Stomach (tissue), 4 donors: ENCODE measurements at regions not wholly inside any gene's neighbourhood (a gene's known extent, or its start where the extent isn't known, plus 50 kb on each side); places are given as distances from the start of the nearest gene placed in this dataset.
"Not testable (repeated sequence)": the region's sequence is repeated elsewhere in the genome, so short reads cannot be mapped to it uniquely, and the experiment has no call there.

Source experiments
- EP300 ChIP-seq: sonication (generic); formaldehyde crosslinking; IDR thresholded peaks from one replicate; pipeline ENCODE4 v1.6.1; 2017; ENCODE audit warnings: antibody characterized with exemption
- POLR2A ChIP-seq, 4 donors: fragments of 450-650 bp; IDR thresholded peaks; one replicate each; pipeline ENCODE4 v1.6.1; 2016; ENCODE audit warnings: antibody characterized with exemption in 4 of 4, control low read depth in 2 of 4, mild to moderate bottlenecking in 1 of 4, moderate library complexity in 1 of 4
- TF ChIP-seq, protein P1 (sequence below), 7 experiments: fragments of 450-650 bp in 4 of 7; fragments of 200-600 bp in 3 of 7; sonication (generic) in 3 of 7; IDR thresholded peaks; one replicate each; pipeline ENCODE4 v1.5.1; 2016 to 2019; ENCODE audit warnings: antibody characterized with exemption in 7 of 7, control low read depth in 2 of 7, mild to moderate bottlenecking in 1 of 7

DNA sequence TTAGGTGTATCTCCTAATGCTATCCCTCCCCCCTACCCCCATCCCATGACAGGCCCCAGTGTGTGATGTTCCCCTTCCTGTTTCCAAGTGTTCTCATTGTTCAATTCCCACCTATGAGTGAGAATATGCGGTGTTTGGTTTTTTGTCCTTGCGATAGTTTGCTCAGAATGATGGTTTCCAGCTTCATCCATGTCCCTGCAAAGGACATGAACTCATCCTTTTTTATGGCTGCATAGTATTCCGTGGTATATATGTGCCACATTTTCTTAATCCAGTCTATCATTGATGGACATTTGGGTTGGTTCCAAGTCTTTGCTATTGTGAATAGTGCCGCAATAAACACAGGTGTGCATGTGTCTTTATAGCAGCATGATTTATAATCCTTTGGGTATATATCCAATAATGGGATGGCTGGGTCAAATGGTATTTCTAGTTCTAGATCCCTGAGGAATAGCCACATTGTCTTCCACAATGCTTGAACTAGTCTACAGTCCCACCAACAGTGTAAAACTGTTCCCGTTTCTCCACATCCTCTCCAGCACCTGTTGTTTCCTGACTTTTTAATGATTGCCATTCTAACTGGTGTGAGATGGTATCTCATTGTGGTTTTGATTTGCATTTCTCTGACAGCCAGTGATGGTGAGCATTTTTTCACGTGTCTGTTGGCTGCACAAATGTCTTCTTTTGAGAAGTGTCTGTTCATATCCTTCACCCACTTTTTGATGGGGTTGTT, 71.5 kb upstream of the VPREB1 start:
- TF ChIP-seq EP300; POLR2A (IDR thresholded peaks at IDR 0.05): not testable (repeated sequence)
- TF ChIP-seq, protein P1, sequence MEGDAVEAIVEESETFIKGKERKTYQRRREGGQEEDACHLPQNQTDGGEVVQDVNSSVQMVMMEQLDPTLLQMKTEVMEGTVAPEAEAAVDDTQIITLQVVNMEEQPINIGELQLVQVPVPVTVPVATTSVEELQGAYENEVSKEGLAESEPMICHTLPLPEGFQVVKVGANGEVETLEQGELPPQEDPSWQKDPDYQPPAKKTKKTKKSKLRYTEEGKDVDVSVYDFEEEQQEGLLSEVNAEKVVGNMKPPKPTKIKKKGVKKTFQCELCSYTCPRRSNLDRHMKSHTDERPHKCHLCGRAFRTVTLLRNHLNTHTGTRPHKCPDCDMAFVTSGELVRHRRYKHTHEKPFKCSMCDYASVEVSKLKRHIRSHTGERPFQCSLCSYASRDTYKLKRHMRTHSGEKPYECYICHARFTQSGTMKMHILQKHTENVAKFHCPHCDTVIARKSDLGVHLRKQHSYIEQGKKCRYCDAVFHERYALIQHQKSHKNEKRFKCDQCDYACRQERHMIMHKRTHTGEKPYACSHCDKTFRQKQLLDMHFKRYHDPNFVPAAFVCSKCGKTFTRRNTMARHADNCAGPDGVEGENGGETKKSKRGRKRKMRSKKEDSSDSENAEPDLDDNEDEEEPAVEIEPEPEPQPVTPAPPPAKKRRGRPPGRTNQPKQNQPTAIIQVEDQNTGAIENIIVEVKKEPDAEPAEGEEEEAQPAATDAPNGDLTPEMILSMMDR (IDR thresholded peaks at IDR 0.05) = not testable (repeated sequence)
